GM21619 (cell line): ENCODE measurements at regions not wholly inside any gene's neighbourhood (a gene's known extent, or its start where the extent isn't known, plus 50 kb on each side); places are given as distances from the start of the nearest gene placed in this dataset.

ENCODE experiments used
- ATAC-seq: cut with Tn5 transposase; IDR thresholded peaks from one replicate; pipeline ENCODE4 v1.9.1; 2021; ENCODE audit not compliant: unreplicated experiment

DNA sequence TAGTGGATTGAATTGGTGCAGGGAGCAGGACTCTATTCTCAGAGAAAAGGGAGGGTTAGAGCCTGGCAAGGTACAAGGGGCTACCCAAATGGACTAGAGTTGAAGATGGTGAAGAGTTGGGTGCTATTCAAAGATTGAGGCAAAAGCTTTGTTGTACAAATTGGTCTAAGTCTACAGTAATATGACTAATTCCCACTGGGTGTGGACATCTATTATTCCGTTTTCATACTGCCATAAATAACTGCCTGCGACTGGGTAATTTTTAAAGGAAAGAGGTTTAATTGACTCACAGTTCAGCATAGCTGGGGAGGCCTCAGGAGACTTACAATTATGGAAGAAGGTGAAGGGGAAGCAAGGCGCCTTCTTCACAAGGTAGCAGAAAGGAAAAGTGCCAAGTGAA is 266.3 kb downstream of the TPBG start:
- ATAC-seq: no peak

DNA sequence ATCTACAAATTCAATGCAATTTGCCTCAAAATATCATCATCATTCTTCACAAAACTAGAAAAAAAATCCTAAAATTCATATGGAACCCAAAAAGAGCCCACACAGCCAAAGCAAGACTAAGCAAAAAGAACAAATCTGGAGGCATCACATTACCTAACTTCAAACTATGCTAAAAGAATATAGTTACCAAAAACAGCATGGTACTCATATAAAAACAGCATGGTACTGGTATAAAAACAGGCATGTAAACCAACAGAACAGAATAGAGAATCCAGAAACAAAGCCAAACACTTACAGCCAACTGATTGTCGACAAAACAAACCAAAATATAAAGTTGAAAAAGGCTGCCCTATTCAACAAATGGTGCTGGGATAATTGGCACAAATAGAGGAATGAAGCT is 278.1 kb downstream of the TPBG start:
- ATAC-seq: no peak

DNA sequence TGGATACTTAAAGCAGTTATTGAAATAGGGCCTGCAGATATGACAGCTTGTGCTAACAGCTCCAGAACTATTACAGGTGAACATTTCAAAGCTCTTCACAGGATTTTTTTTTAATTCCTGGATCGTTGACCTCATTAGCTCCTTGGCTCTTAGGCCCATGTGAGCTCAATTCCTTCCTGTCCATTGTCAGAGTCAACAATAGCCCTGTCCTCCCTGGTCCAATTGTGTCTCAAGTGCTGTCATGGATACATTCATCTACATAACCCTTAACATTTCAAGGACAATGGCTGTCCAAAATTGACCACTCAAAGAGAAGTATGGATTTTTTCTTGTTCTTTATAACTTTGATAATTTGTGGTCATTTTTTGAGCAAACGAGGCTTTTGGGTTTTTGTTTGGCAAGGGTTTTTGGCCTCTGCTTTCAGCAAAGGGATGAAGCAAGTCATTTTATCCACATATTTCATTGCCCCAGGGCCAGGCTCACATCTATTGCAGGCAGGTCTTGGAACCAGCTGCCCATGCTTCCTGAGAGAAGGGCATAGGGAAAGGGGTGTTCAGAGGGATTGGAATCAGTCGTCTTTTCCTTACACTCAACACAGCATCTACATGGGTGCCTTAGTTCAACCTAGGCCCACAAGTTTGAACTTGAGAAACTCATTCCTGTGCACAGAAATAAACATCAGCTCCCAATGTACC is 282.1 kb downstream of the TPBG start:
- ATAC-seq: no peak

DNA sequence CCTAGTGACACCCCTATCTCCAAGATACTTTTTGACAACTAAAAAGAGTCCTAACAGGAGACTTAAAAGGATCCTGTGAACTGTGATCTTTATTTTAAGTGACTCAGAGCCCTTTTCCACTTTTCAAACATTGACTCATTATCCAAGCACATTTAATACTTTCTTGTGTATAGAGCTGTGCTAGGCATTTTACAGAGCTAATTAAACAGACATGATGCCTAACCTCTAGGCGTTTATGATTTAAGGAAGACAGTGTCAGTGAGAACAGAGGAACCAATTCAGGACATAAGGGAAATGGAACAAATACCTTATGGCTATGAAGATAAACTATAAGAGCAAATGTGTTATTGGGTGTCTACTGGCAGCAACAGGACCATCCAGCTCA is 282.6 kb downstream of the TPBG start:
- no peak for ATAC-seq

DNA sequence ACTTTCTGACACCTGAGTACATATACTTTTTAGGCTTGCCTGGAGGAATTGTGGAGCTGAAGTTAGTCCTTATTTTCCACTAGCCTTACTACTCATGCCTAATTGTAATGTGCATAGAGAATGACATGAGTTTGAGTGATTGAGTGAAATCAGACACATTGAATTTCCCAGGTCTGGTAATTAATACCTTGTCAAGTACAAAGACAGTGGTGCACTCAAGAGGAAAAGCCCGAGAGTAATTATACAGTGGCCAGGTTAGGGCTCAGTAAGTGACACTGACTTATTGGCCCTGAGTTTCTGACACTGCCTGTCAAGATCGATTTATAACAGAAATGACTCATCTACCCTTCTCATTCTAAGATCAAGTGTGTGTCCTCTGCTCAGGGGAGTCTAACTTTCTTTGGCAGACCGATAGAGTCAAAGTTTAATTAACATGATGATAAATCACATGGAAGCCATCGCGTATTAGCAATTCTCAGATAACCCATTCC is 288.3 kb downstream of the TPBG start:
- no peak for ATAC-seq

DNA sequence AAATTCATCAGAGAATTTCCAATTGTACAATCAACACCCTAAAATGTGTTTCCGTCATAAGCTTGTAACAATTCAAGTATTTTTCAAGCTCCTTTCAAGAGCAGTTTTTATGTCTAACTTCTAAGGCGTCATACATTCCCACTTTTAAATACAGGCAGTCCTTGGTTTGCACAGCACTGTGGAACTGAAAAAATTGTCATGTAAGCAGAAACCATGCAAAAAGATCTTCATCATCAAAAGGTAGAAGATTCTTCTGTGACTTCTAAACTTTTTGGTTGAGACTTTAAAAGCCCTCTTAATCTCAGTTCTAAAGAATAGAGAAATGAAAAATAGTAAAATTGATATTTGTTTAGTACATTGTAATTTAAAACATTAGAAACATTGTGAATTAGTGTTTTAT is 315.6 kb downstream of the TPBG start:
- ATAC-seq: no peak

DNA sequence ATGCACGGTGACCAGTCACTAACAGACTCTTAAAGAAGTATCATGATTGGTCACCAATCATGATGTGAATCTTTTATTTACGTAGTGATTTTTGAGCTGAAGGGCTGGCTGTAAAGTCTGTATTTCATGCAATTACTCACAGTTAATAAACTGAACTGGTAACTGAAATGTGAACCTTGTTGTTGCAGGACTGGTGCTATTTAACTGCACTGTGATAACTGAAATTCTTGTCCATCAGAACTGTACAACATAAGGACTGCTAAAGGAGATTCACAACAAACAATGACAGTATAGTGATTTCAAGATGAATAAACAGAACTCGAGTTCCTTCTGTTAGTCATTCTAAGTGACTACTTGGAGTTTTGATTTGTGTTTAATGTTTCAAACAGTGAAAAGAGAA is 316.6 kb downstream of the TPBG start:
- ATAC-seq: no peak

DNA sequence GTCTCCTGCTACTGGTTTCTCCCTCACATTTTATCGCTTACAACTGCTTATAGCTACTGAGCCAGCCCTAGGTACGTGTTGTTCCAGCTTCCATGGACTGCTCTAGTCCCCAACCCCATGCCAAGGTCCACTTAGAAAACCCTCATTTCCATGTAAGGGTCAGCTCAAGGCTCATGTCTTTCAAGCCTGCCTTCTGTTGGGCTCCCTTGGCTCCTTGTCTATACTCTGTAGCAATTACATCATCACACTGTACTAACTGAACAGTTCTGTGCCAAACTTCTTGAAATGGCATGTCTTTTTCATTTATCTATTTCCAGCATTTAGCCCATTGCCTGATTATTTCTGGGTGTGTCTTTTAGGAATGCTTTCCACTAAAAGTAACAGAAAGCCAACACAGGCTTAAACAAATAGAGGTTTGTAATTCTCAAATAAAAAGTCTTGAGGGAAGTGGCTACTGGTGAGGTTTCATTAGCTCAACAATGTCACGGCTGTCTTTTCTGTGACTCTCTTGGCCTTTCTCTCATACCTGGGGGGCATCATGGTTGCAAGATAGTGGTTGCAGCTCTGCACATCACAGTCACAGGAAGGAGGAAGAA is 317.6 kb downstream of the TPBG start:
- no peak for ATAC-seq

DNA sequence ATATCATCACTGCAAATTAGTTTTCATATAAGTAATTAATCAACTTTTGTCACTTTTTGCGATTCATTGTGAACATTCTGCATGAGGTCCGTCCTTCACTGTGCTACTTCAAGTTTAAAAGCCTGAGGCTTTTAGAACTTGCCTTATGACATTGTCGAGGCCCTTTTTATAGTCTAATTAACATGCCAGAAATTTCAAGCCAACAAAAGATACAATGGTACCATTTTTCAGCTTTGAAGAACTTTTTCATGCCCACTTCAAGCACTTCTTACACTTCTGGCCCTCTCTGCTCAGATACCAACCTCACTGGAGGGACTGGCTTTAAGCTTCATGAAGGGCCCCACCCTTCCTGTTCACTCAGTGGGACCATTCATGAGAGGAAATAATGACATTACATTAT is 323.1 kb downstream of the TPBG start:
- no peak for ATAC-seq

DNA sequence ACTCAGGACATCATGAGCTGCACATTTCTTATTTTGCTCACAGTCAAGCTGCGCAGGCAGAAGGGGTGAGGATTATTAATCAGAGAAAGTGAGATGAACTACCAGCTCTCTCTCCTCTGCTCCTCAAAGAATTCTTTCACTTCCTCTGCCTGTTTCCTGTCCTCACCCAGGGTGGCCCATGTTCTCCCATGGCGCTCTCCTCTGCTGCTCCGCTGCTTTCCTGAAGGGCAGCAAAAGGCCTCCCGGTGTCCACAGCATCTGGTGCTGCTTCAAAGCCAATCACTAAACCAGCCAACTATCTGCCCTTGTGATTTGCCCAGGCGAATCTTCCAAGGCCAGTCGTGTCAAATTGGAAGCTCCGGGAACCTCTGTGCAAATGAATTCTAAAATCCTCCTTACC is 324.2 kb downstream of the TPBG start:
- no peak for ATAC-seq

DNA sequence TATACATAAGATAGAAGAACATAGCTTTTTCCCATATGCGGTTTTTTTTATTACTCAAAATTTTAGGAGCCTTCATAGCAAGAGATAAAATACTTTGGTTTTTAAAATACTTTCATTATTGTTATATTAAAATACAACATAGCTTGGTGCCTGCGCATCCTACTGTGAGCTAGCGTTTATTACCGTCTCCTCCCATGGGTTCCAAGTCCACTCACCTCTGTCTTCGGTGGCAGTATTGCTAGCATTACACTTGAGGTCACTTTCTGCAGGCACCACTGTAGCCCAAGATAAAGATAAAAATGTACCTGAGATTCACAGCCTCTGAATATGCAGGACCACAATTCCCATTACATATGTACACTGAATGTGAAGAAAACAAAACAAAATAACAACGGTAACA is 326.7 kb downstream of the TPBG start:
- ATAC-seq: no peak

DNA sequence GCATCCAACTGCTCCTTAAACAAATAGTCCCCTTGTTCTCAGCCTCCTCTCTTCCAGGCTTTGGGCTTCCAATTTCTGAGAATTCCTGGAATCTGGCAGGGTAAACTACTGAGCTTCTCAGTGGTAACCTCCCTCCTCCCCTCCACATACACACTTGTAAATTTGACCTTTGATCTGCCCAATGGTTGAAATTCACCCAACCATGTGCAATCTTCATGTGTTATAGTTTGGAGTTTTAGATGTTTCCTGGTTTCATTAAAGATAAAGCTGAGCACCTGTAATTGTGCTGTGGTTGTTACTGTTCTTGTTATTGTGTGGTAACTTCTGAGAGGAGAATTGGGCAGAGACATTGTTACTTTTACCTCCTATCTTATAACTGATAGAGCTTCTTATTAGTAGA is 328.4 kb downstream of the TPBG start:
- no peak for ATAC-seq

DNA sequence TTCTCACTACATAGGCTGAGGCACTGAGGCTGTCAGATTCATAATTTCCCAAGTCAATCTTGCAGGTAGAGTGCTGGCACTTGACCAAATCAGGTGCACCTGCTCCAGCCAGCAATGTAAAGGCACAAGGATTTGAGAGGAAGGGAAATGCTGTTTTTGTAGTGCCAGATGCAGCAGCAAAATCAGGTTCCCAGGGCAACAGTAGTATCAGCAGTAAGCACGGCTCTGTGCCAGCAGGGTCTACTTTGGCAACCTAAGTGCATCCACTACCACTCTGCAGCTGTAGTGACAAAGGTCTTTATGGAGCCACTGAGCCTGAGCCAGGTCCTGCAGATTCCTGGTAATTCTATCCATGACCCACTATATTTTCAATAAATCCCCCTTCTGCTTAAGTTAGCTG is 329.5 kb downstream of the TPBG start:
- ATAC-seq: no peak

DNA sequence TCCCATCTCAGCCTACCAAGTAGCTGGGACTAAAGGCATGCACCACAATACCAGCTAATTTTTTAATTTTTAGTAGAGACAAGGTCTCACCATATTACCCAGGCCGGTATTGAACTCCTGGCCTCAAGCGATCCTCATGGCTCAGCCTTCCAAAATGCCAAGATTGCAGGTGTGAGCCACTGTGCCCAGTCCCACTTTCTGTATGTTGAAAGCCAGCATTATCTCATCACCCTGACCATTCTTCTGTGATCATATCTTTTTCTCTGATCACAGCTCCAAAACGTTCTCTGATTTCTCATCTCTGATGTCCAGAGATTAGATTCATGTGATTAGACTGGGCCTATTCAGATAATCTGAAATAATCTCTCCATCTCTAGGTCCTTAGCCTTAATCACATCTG is 337.7 kb downstream of the TPBG start:
- no peak for ATAC-seq

DNA sequence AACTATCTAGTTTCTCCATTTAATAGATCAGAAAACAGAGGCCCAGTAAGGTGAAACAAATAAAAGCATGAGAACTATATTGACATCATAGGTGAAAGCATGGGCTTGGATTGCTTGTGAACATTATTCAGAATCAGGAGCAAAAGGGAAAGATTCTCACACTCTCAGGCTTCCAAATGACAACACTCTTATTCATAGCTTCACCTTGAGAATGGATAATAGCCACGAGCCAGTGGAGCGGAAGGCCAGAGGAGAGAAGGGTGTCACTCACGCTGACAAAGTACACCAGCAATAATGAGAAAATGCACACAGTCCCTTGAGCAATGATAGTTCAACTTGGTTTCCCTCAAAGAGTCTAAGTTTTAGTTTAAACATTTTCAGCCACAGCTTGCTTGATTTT is 339.0 kb downstream of the TPBG start:
- no peak for ATAC-seq

DNA sequence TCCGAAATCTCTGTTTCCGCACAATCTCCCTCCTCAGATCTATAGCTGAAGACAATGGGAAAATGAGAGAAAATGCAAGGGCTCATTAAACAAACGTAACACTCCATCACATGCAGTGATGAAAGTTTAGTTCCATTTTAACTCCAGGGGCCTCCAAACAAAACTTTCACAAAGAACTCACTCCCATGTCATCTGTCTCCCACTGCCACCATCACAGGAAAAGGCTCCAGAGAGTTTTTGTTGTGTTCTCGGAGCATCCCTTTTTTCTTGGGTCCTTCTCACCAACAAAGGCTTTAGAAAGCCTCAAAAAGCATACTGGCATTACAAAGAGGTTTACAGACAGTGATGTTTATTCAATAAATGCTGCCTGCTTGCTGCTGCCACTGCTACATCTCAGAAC is 339.6 kb downstream of the TPBG start:
- ATAC-seq: no peak

DNA sequence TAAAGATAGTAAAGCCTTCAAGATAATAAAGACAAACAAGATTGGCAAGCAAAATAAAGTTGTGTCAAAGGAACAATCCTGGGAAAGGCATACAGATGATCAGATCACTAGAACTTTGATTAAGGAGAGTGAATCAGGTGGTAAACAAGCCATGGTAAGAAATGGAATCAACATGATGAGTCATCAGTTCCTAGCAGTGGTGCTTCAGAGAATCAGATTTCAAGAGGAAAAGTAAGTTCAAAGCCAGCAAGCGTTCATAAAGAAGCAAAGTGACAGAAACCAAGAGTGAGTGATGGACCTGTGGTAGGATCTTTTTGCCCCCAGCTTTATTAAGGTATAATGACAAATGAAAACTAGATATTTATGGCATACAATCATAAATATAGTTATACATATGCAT is 340.4 kb downstream of the TPBG start:
- ATAC-seq: no peak

DNA sequence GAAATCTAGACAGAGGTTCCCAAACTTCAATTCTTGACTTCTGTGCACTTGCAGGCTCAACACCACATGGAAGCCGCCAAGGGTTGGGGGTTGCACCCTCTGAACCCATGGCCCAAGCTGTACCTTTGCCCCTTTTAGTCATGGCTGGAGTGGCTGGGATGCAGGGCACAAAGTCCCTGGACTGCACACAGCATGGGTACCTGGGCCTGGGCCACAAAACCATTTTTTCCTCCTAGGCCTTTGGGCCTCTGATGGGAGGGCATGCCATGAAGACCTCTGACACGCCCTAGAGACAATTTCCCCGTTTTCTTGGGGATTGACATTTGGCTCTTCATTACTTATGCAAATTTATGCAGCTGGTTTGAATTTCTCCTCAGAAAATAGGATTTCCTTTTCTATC is 342.0 kb downstream of the TPBG start:
- ATAC-seq: no peak

DNA sequence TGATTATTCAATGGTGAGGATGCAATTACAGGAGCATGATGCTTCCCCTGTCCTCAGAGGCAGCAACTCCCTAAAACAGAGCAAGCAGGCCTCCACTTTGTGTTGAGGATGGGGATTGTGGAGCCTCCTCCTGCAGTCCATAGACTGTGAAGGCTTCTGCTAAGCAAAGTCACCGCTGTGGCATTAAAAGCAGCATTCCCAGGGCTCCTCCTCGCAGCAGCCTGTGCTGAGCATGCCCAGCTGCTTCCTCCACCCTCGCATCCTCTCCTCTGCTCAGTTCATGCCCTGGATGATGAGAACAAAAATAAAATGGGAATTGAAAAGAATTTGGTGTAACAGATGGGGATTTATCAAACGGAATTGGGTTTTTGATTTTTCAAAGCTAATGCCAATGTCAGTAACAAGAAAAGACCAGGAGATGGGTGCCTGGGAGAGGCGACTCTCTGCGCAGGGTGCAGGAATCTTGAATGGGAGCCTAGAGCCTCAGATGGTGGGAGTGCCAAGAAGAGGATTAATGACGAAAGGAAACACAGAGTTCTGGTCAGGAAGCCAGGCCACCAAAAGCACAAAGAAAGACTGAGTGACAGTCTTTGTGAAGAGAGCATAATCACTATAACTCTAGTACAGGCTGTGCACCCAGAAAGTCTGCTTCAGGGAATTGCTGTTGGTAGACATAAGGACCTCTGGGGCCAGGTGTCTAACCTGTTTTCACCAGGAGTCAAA is 347.6 kb downstream of the TPBG start:
- ATAC-seq: no peak

DNA sequence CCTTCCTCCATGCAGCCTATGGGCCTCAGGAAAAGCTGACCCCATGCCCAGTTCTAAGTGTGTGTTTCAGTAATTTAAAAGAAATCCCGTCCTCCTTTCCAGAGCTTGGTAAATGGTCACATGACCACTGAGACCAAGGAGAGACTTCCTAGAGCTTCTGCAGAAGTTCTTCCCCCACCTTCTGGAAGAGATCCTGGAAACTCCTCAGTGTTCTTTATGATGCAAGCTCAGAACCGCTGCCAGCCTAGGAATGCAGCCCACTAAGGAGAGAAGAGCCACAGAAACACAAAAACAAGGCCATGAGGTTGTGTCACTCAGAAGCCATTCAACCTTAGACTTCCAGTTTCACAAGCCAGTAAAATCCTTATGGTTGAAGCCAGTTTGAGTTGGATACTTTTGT is 348.4 kb downstream of the TPBG start:
- no peak for ATAC-seq

DNA sequence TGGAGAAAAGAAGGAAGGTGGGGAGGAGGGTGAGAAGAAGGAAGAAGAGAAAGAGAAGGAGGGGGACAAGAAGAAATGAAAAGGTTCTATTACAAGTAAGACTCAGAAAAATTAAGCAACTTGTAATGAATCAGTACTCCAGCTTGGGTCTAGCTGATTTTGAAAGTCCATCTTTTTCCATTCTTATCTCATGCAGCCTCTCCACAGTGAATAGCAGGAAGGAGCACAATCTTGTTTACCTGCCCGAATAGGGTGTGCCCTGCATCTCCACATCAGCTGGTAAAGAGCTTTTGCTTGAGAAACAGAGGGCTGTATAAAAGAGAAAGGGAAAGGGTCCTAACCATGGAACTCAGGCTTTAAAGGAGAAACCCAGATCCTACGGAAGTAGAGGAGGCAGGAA is 348.8 kb downstream of the TPBG start:
- no peak for ATAC-seq

DNA sequence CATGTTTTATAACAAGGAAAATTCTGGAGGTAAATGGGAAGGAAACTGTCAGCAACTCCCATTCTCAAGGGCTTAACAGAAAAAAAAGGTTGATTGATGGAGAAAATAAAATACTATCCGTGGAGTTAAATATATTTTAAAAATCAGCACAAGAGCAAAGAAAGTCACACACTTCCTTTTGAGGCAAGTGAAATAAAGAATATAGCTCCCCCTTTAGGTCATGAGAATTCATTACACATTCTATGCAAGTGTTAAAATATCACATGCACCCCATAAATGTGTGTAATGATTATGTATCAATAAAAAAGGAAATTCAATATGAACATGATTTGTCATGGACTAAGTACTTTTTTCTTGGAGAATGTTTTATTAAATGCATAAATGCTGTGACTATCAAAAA is 349.2 kb downstream of the TPBG start:
- no peak for ATAC-seq
